ENCODE measurements at regions not wholly inside any gene's neighbourhood (a gene's known extent, or its start where the extent isn't known, plus 50 kb on each side); places are given as distances from the start of the nearest gene placed in this dataset.

DNA sequence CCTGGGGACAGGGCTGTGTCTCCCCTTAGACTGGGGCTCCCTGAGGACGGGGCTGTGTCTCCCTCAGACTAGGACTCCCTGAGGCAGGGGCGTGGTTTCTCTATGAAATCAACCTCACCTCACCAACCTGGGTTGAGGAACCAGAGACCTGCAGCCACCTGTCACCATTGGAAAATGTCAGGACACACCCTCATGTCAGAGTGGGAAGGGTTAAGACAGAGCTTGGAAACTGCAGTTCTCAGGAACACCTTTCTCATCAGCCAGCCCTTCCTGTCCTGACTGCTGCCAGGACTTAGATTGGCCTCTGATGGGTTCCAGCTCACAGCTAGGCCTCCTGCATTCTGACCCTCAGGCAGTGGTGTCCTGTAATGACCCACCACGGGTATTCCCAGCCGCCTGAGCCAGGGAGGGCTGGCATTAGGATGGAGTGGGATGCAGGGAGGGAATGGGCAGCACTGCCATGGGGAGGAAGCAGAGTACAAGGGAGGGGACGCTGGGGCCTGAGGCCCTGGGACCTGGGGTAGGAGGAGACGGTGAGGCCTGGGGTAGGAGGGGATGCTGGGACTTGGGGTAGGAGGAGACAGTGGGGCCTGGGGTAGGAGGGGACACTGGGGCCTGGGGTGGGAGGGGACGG, 76.3 kb downstream of the MRPL14 start:
- TF ChIP-seq, protein P1, sequence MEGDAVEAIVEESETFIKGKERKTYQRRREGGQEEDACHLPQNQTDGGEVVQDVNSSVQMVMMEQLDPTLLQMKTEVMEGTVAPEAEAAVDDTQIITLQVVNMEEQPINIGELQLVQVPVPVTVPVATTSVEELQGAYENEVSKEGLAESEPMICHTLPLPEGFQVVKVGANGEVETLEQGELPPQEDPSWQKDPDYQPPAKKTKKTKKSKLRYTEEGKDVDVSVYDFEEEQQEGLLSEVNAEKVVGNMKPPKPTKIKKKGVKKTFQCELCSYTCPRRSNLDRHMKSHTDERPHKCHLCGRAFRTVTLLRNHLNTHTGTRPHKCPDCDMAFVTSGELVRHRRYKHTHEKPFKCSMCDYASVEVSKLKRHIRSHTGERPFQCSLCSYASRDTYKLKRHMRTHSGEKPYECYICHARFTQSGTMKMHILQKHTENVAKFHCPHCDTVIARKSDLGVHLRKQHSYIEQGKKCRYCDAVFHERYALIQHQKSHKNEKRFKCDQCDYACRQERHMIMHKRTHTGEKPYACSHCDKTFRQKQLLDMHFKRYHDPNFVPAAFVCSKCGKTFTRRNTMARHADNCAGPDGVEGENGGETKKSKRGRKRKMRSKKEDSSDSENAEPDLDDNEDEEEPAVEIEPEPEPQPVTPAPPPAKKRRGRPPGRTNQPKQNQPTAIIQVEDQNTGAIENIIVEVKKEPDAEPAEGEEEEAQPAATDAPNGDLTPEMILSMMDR (IDR thresholded peaks at IDR 0.05) = no peak
- no peak for TF ChIP-seq POLR2A (IDR thresholded peaks at IDR 0.05)
